Endothelial cell of hepatic sinusoid (primary cell): ENCODE measurements at regions not wholly inside any gene's neighbourhood (a gene's known extent, or its start where the extent isn't known, plus 50 kb on each side); places are given as distances from the start of the nearest gene placed in this dataset.

Source experiments
- in situ Hi-C: cut with HindIII; loops from 2 replicates; pipeline ENCODE4 v1.10.0; 2017; ENCODE audit warnings: low sequenced_read_pairs

GRCh38 chr18:51891876-51892275, 448.1 kb upstream of the DCC start:
- in situ Hi-C loops, result no loop called here

DNA sequence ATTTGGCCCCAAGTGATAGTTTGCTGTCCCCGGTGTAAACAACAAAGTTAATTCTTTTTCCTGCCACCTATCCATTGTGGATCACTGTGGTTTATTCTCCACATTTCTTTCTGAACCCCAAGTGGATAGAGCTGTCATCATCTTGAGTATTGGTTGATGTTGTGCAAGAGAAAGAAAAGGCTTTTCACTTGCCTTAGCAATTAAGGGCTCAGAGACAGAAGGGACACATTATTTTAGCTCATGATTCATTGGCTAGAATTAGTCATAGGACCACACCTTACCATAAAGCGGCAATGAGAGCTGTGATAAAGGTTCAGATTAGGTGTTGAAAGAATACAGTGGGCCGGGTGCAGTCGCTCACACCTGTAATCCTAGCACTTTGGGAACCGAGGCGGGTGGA, 442.1 kb upstream of the DCC start:
- in situ Hi-C loops, result no loop called here

GRCh38 chr18:51907687-51908597, 432.1 kb upstream of the DCC start:
- in situ Hi-C loops, result no loop called here

DNA sequence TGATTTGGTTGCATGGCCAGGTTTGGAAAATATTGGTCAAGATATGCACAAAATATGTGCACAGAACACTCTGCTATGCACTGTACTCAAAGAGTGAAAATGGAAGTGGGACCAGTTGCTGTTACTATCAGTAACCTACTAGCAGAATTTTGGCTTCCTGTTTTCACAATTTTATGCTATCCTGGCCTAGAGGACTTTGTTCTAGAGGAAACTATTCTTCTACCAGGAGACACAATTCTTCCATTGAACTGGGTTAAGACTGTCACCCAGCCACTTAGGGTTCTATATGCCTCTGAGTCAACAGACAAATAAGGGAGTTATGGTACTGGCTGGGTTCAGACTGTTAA, 431.4 kb upstream of the DCC start:
- in situ Hi-C loops, result no loop called here

GRCh38 chr18:51911584-51911983, 428.4 kb upstream of the DCC start:
- in situ Hi-C loops, result no loop called here

DNA sequence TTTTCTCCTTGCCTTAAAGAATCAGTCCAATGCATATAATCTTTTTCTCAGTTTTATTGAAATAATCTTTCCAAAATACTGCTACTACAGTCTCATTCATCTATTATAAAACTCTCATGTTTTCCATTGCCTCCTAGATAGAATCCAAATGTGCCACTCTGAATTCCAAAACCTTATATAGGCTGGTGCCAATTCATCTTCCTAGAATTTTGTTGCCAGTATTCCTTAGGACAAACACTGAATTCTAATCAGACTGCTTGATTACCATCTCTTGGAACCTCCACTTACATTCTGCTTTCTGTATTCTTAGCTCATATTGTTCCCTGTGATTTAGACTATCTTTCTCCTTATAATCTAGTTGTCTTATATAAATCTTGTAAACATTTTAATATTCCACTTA, 427.6 kb upstream of the DCC start:
- in situ Hi-C loops, result no loop called here

GRCh38 chr18:51915176-51915575, 424.8 kb upstream of the DCC start:
- in situ Hi-C loops, result no loop called here

DNA sequence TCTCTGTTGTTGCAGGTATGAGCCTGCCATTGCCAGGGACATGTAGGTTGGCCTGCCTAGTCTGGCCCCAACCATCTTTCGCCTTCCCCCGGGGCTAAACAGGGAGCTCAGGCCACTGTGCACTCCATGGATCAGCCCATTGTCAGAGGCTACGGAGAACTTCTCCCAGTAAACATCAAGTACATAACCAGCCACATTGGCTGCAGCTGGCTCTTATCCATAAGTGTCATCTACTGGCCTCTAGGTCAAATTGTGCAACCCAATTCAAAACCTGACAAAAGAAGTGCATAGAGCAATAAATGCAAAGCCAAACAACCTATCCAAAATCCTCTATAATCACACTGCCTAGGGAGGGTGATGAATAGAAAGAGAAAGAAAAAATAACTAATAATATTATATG, 418.1 kb upstream of the DCC start:
- in situ Hi-C loops, result no loop called here

GRCh38 chr18:51933903-51934302, 406.1 kb upstream of the DCC start:
- in situ Hi-C loops, result no loop called here

DNA sequence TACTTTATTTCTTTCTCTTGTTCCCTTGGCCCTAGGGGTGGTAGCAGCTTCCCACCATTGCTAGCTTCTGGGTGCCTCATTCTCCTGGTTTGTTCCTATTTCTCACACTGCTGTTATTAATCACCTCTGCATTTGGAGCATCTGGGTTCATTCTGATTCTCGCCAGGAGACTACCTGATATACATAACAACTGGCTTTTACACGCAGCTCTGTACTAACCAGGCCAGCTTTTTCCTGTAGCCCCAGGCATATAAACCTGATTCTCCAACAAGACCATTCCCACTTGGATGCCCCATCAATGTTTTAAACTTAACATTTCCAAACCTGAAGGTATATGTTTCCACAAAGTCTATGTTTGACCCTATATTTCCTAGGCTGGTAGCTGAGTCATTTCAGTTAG, 403.9 kb upstream of the DCC start:
- in situ Hi-C loops, result no loop called here

DNA sequence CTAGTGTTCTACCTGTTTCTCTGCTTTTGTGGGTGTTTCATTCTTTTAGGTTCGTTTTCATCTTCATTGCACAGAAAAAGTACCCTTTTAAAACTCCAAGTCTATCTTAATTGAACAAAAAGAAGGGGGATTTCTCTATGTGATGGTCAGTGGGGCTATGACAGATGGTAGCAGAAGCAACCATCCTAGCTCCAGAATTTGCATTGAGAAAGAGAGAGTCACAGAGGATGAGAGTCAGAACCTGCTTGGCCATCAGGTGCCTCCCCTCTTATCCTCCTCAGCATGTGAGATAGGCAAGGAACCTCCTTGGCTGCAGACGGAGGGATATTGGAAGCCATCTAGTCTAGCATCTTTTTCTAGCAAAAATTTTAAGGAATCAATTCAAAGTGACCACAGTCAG, 398.0 kb upstream of the DCC start:
- in situ Hi-C loops, result no loop called here

DNA sequence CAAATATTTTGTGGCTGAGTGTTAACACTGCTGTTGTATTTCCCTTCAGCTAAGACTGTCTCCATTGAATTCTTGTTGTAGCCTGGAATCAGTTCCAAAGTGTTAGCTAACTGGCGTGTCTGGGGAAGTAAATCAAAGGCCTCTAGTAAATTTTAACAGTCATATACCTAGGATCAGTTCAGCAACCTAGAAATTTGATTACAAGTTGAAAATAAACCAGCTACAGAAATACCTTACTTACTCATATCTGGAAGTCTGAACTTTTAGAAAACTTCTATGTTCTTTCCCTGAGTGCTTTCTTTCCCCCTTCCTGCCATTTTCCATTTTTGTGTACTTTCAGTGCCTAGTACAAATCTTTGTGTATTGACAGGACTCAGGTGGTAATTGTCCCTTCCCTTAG, 396.7 kb upstream of the DCC start:
- in situ Hi-C loops, result no loop called here

GRCh38 chr18:51946946-51947345, 393.1 kb upstream of the DCC start:
- in situ Hi-C loops, result no loop called here

- in situ Hi-C loops, result no loop called here
Observed at GRCh38 chr18:51952844-51953243, 387.2 kb upstream of the DCC start.

- in situ Hi-C loops, result no loop called here
Observed at GRCh38 chr18:51953521-51953920, 386.5 kb upstream of the DCC start.

DNA sequence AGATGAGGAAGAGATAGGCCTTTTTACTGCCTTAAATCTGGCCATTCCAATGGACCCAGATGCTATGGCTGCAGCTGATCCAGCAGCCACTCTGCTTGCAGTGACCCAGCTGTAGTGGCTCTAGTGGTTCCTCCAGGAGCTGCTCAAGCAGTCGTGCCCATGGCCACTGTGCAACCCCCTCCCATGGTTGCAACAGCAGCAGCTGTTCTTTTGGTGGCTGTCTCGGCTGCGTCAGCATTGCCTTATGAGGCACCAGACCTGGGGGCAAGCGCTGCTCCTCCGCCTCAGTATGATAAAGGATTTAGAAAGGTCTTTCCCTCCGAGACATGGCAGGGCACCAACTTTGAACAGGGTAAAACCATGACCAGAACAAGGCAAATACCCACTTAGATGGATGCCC, 384.9 kb upstream of the DCC start:
- in situ Hi-C loops, result no loop called here

DNA sequence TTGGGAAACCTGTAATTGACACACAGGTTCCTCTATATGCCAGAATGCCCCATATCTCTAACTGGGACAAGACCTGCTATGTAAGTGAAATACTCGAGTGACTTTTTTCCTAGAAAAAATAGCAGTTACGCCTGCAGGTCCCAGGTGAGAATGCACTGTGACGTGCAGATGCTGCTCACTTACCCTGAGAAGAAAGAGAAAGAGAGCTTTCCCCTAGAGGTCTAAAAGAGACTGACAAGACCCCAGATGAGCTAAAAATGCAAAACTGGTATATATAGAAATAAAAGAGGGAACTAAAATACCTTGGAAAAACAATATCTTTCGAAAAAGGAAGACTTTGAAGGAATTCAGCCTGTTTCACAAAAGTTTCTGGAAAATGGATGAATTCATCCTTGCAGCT, 383.0 kb upstream of the DCC start:
- in situ Hi-C loops, result no loop called here

DNA sequence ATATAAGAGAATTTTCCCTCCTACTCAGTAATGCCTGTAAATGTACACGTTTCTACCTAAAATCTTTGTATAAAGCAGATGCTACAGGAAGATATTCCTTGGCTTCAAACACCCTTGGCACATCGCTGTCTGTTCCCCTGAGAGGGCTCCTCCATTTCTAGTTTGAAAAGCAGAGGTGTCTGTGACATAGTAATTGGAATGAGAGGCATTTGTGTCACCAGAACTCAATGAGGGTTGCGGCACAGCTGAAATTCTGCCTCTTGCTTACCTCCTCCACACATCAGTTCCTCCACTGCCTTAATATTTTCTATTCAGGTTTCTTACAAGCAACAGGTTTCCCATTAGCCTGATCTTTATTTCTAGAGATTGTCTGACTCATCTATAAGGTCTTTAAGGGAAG, 359.9 kb upstream of the DCC start:
- in situ Hi-C loops, result no loop called here

- in situ Hi-C loops, result no loop called here
Observed at GRCh38 chr18:51988277-51988676, 351.7 kb upstream of the DCC start.

DNA sequence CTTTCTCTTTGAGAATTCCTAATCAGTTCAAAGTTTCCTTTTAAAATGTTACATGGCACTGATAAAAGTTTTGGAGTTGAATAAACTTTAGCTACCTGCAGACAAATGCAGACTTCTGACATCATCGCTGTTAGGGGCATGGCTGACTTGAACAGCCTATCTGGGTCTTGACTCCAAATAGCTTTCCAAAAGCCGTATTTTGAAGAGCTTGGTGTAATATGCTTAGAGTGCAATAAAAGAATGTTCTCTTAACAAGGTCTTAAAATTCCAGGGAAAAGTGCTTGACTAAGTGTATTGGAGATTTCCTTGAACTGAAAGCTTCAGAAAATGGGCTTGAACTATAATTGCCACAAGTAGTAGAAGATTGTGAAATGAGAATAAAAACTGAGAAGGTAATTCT, 342.9 kb upstream of the DCC start:
- in situ Hi-C loops, result no loop called here

GRCh38 chr18:51998066-51998465, 341.9 kb upstream of the DCC start:
- in situ Hi-C loops, result no loop called here

DNA sequence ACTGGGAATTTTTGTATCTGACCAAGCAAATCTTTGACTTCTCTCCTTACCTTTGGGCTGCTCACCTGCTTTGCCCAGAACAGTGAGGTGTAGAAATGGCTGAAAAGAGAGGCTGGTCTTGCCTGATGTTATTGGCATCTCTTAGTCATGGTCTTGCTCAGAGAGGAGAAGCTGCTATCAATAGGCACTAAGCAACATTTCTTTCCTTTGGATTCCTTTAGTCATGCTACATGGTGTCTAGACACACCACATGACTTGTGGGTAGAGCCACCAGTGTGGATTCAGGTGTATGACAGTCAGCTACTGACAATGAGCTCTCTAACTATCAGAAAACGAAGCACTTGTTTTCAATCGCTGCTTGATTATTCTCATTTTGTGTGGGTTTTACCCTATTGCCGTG, 341.3 kb upstream of the DCC start:
- in situ Hi-C loops, result no loop called here

DNA sequence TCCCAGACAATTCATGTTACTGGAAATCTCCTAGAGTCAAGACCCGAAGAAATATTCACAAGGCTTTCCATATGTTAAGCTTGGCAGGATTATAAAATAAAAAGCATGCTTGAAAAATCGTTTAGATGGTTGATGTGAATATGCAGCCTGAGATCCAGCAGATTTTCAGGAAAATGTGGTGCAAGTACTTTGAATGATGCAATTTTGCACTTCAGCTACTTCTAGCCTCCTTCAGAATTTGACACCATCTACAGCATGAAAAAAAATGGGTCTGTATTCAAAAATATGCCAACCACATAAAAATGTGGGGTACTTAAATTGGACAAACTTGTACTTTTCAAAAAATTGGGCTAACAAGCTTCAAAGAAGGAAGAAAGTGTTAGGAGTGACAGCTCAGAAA, 340.6 kb upstream of the DCC start:
- in situ Hi-C loops, result no loop called here
